Stimulated activated naive CD8-positive, alpha-beta T cell treated with anti-CD3 and anti-CD28 coated beads, Interleukin-15, amount 100 ng/mL, for 72 hours (primary cell): ENCODE measurements at regions not wholly inside any gene's neighbourhood (a gene's known extent, or its start where the extent isn't known, plus 50 kb on each side); places are given as distances from the start of the nearest gene placed in this dataset.

Source experiments
- ATAC-seq: fragments of 150-1000 bp; cut with Tn5 transposase; 2 replicates; pipeline ENCODE4 v1.10.0; 2021; ENCODE audit warnings: mild to moderate bottlenecking, moderate library complexity
- DNase-seq, 2 donors: peaks; one replicate each; pipeline ENCODE4 v3.0.0; 2021 to 2022
- H3K27ac Mint-ChIP-seq, 2 donors: one replicate each; pipeline ENCODE4 v1.8.0; 2022; ENCODE audit warnings: mild to moderate bottlenecking in 2 of 2, mixed read lengths in 2 of 2, moderate library complexity in 2 of 2
- H3K27me3 Mint-ChIP-seq: one replicate; pipeline ENCODE4 v1.8.0; 2022; ENCODE audit warnings: mixed read lengths
- H3K4me1 Mint-ChIP-seq: one replicate; pipeline ENCODE4 v1.8.0; 2022; ENCODE audit warnings: mild to moderate bottlenecking, mixed read lengths
- H3K4me3 Mint-ChIP-seq, 2 donors: one replicate each; pipeline ENCODE4 v1.8.0; 2022; ENCODE audit warnings: mild to moderate bottlenecking in 2 of 2, mixed read lengths in 2 of 2, moderate library complexity in 1 of 2
- H3K9me3 Mint-ChIP-seq, 2 donors: one replicate each; pipeline ENCODE4 v1.8.0; 2022; ENCODE audit warnings: mixed read lengths in 2 of 2

- no peaks in the 10 kb centered on the region for H3K4me1 Mint-ChIP-seq
- H3K4me3 Mint-ChIP-seq, result no peak overlapping the region
- ATAC-seq (no peak), DNase-seq (no peak)
- no peak overlapping the region for H3K27ac Mint-ChIP-seq
- no peaks in the 10 kb centered on the region for H3K9me3 Mint-ChIP-seq
- no peaks in the 10 kb centered on the region for H3K27me3 Mint-ChIP-seq
Measured at GRCh38 chr15:95712785-95713184, 617.7 kb upstream of the NR2F2 start.

GRCh38 chr15:95713324-95713723, 617.2 kb upstream of the NR2F2 start:
- Mint-ChIP-seq H3K4me3 (no peak overlapping the region), H3K9me3 (no peaks in the 10 kb centered on the region), H3K27ac (no peak overlapping the region), H3K4me1 (no peaks in the 10 kb centered on the region), H3K27me3 (no peaks in the 10 kb centered on the region)
- ATAC-seq, result no peak
- DNase-seq, result no peak

GRCh38 chr15:95715116-95715903, 615.2 kb upstream of the NR2F2 start:
- H3K4me3 Mint-ChIP-seq, result no peak overlapping the region
- no peaks in the 10 kb centered on the region for H3K4me1 Mint-ChIP-seq
- H3K27ac Mint-ChIP-seq, result no peak overlapping the region
- no peaks in the 10 kb centered on the region for H3K27me3 Mint-ChIP-seq
- no peak for DNase-seq
- no peaks in the 10 kb centered on the region for H3K9me3 Mint-ChIP-seq
- no peak for ATAC-seq

- no peak overlapping the region for H3K27ac Mint-ChIP-seq
- no peaks in the 10 kb centered on the region for H3K9me3 Mint-ChIP-seq
- no peak overlapping the region for H3K4me3 Mint-ChIP-seq
- H3K4me1 Mint-ChIP-seq, result no peaks in the 10 kb centered on the region
- ATAC-seq (no peak), DNase-seq (no peak)
- H3K27me3 Mint-ChIP-seq, result no peaks in the 10 kb centered on the region
Measured at GRCh38 chr15:95715906-95716656, 614.4 kb upstream of the NR2F2 start.

- Mint-ChIP-seq H3K4me3 (no peak overlapping the region), H3K4me1 (no peaks in the 10 kb centered on the region), H3K27ac (no peak overlapping the region), H3K27me3 (no peaks in the 10 kb centered on the region), H3K9me3 (no peaks in the 10 kb centered on the region)
- DNase-seq (no peak), ATAC-seq (no peak)
Measured at GRCh38 chr15:95716708-95717107, 613.8 kb upstream of the NR2F2 start.

- Mint-ChIP-seq H3K4me1 (no peaks in the 10 kb centered on the region), H3K9me3 (no peaks in the 10 kb centered on the region), H3K4me3 (no peak overlapping the region), H3K27me3 (no peaks in the 10 kb centered on the region), H3K27ac (no peak overlapping the region)
- ATAC-seq, result no peak
- no peak for DNase-seq
Measured at GRCh38 chr15:95718441-95718840, 612.1 kb upstream of the NR2F2 start.

GRCh38 chr15:95724908-95725633, 605.4 kb upstream of the NR2F2 start:
- H3K9me3 Mint-ChIP-seq, result no peaks in the 10 kb centered on the region
- no peak overlapping the region for H3K4me3 Mint-ChIP-seq
- no peaks in the 10 kb centered on the region for H3K27me3 Mint-ChIP-seq
- ATAC-seq, result no peak
- no peaks in the 10 kb centered on the region for H3K4me1 Mint-ChIP-seq
- no peak overlapping the region for H3K27ac Mint-ChIP-seq
- no peak for DNase-seq

GRCh38 chr15:95726891-95727290, 603.6 kb upstream of the NR2F2 start:
- DNase-seq, result no peak
- no peak for ATAC-seq
- Mint-ChIP-seq H3K27me3 (no peaks in the 10 kb centered on the region), H3K4me1 (no peaks in the 10 kb centered on the region), H3K27ac (no peak overlapping the region), H3K4me3 (no peak overlapping the region), H3K9me3 (no peaks in the 10 kb centered on the region)

- Mint-ChIP-seq H3K9me3 (peaks cover 18 to 34% of the 10 kb centered on the region in 2 donors), H3K4me3 (no peak overlapping the region), H3K27ac (peak overlapping the region in 1 of 2 donors; percentile 96), H3K4me1 (peaks cover 32% of the 10 kb centered on the region), H3K27me3 (no peaks in the 10 kb centered on the region)
- peak; percentile 6 to 42 for DNase-seq
- ATAC-seq, result peak; percentile 95
Measured at GRCh38 chr15:95733931-95734330, 596.6 kb upstream of the NR2F2 start.

- ATAC-seq (peak; percentile 24), DNase-seq (no peak)
- H3K4me1 Mint-ChIP-seq, result peaks cover 32% of the 10 kb centered on the region
- no peaks in the 10 kb centered on the region for H3K27me3 Mint-ChIP-seq
- H3K9me3 Mint-ChIP-seq, result peaks cover 18 to 34% of the 10 kb centered on the region in 2 donors
- H3K27ac Mint-ChIP-seq, result peak overlapping the region; percentile 78 to 96
- peak overlapping the region; percentile 27 to 58 for H3K4me3 Mint-ChIP-seq
Measured at GRCh38 chr15:95734422-95735316, 595.8 kb upstream of the NR2F2 start.

- Mint-ChIP-seq H3K4me1 (peaks cover 43% of the 10 kb centered on the region), H3K4me3 (no peak overlapping the region), H3K9me3 (peaks cover 18 to 34% of the 10 kb centered on the region in 2 donors), H3K27me3 (no peaks in the 10 kb centered on the region), H3K27ac (no peak overlapping the region)
- ATAC-seq (no peak), DNase-seq (no peak)
Measured at GRCh38 chr15:95737060-95737459, 593.4 kb upstream of the NR2F2 start.

GRCh38 chr15:95739131-95739530, 591.4 kb upstream of the NR2F2 start:
- Mint-ChIP-seq H3K4me3 (no peak overlapping the region), H3K27me3 (no peaks in the 10 kb centered on the region), H3K27ac (no peak overlapping the region), H3K9me3 (peaks cover 25 to 42% of the 10 kb centered on the region in 2 donors), H3K4me1 (peaks cover 40% of the 10 kb centered on the region)
- no peak for ATAC-seq
- DNase-seq, result no peak

- H3K27me3 Mint-ChIP-seq, result no peaks in the 10 kb centered on the region
- H3K4me1 Mint-ChIP-seq, result peaks cover 19% of the 10 kb centered on the region
- no peak overlapping the region for H3K27ac Mint-ChIP-seq
- peaks cover 7 to 21% of the 10 kb centered on the region in 2 donors for H3K9me3 Mint-ChIP-seq
- no peak overlapping the region for H3K4me3 Mint-ChIP-seq
- no peak for DNase-seq
- ATAC-seq, result no peak
Measured at GRCh38 chr15:95741830-95742229, 588.7 kb upstream of the NR2F2 start.

- no peak overlapping the region for H3K27ac Mint-ChIP-seq
- peaks cover 19% of the 10 kb centered on the region for H3K4me1 Mint-ChIP-seq
- H3K9me3 Mint-ChIP-seq, result peaks cover 7 to 16% of the 10 kb centered on the region in 2 donors
- DNase-seq, result no peak
- ATAC-seq, result no peak
- H3K27me3 Mint-ChIP-seq, result no peaks in the 10 kb centered on the region
- H3K4me3 Mint-ChIP-seq, result no peak overlapping the region
Measured at GRCh38 chr15:95742256-95742655, 588.2 kb upstream of the NR2F2 start.

- no peak overlapping the region for H3K4me3 Mint-ChIP-seq
- no peaks in the 10 kb centered on the region for H3K27me3 Mint-ChIP-seq
- DNase-seq (no peak), ATAC-seq (no peak)
- H3K4me1 Mint-ChIP-seq, result peaks cover 19% of the 10 kb centered on the region
- H3K27ac Mint-ChIP-seq, result no peak overlapping the region
- peaks cover 7 to 11% of the 10 kb centered on the region in 2 donors for H3K9me3 Mint-ChIP-seq
Measured at GRCh38 chr15:95742836-95743235, 587.7 kb upstream of the NR2F2 start.
